Lower leg skin (tissue), 3 donors: ENCODE measurements at regions not wholly inside any gene's neighbourhood (a gene's known extent, or its start where the extent isn't known, plus 50 kb on each side); places are given as distances from the start of the nearest gene placed in this dataset.

ENCODE experiments used
- CTCF ChIP-seq, 3 donors: fragments of 450-650 bp; IDR thresholded peaks; one replicate each; pipeline ENCODE4 v1.5.1; 2016; ENCODE audit warnings: antibody characterized with exemption in 3 of 3, mild to moderate bottlenecking in 3 of 3, moderate library complexity in 2 of 3
- POLR2A ChIP-seq, 2 donors: fragments of 450-650 bp; IDR thresholded peaks; one replicate each; pipeline ENCODE4 v1.6.1; 2016 to 2017; ENCODE audit warnings: antibody characterized with exemption in 2 of 2, mild to moderate bottlenecking in 1 of 2, moderate library complexity in 1 of 2

- no peak for TF ChIP-seq CTCF (IDR thresholded peaks at IDR 0.05)
- TF ChIP-seq POLR2A (IDR thresholded peaks at IDR 0.05), result no peak
Observed at GRCh38 chr19:28207244-28207643, 1005.7 kb downstream of the UQCRFS1 start.
